ENCODE measurements at regions not wholly inside any gene's neighbourhood (a gene's known extent, or its start where the extent isn't known, plus 50 kb on each side); places are given as distances from the start of the nearest gene placed in this dataset.

DNA sequence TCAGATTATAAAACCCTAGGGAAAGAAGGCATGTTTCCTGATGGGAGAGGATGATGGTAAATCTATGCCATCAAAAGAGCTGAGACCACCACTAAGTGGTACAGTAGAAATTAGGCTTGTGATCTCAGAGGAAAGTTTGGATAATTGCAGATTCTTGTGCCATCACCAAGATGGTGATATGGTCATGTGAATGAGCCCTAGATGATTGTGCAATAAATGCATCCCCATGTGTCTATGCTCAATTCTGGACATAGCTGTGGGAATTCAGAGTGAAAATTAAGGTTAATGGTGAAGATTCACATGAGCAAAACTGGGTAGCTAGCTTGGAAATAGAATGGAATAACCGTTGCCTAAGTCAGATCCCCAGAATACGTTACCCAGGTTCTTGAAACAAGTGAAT lies 496.1 kb upstream of the FSIP2 start:
- Histone ChIP-seq H4K20me1 (ENCODE audit: insufficient read depth, low read length) (no peaks in the 10 kb centered on the region), H3K79me2 (ENCODE audit: insufficient read depth, low read length) (no peaks in the 10 kb centered on the region), H3K4me3 (ENCODE audit: insufficient read depth, low read depth, low read length) (no peak overlapping the region), H3K27ac (ENCODE audit: low read depth, low read length) (no peak overlapping the region), H3K27me3 (ENCODE audit: insufficient read depth, low read length) (no peaks in the 10 kb centered on the region), H3K4me1 (ENCODE audit: insufficient read depth, low read length) (no peaks in the 10 kb centered on the region), H3K9me3 (ENCODE audit: insufficient read depth, low read depth, low read length) (no peaks in the 10 kb centered on the region), H3K4me2 (ENCODE audit: low read length) (no peak overlapping the region), H3K36me3 (ENCODE audit: insufficient read depth, low read length) (no peaks in the 10 kb centered on the region), H2AFZ (ENCODE audit: low read depth, low read length) (no peak overlapping the region), H3K9ac (ENCODE audit: low read length) (no peak overlapping the region)
- H3K4me3 Mint-ChIP-seq (ENCODE audit: unreplicated experiment), result no peak overlapping the region
- TF ChIP-seq, protein P1, sequence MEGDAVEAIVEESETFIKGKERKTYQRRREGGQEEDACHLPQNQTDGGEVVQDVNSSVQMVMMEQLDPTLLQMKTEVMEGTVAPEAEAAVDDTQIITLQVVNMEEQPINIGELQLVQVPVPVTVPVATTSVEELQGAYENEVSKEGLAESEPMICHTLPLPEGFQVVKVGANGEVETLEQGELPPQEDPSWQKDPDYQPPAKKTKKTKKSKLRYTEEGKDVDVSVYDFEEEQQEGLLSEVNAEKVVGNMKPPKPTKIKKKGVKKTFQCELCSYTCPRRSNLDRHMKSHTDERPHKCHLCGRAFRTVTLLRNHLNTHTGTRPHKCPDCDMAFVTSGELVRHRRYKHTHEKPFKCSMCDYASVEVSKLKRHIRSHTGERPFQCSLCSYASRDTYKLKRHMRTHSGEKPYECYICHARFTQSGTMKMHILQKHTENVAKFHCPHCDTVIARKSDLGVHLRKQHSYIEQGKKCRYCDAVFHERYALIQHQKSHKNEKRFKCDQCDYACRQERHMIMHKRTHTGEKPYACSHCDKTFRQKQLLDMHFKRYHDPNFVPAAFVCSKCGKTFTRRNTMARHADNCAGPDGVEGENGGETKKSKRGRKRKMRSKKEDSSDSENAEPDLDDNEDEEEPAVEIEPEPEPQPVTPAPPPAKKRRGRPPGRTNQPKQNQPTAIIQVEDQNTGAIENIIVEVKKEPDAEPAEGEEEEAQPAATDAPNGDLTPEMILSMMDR (IDR thresholded peaks at IDR 0.05; ENCODE audit: insufficient read depth, low read depth, low read length), result no peak
- TF ChIP-seq EZH2 (IDR thresholded peaks at IDR 0.05; ENCODE audit: insufficient read depth, low read length), result no peak
- H3K36me3 Mint-ChIP-seq (ENCODE audit: low read depth, unreplicated experiment), result no peaks in the 10 kb centered on the region
- H3K27me3 Mint-ChIP-seq (ENCODE audit: low read depth, unreplicated experiment), result no peaks in the 10 kb centered on the region
- H3K9me3 Mint-ChIP-seq (ENCODE audit: unreplicated experiment), result peaks cover 6% of the 10 kb centered on the region
- no peaks in the 10 kb centered on the region for H3K4me1 Mint-ChIP-seq (ENCODE audit: low read depth, unreplicated experiment)
- no peak for FAIRE-seq
- DNase-seq (ENCODE audit: low read depth), result no peak
- H3K27ac Mint-ChIP-seq (ENCODE audit: unreplicated experiment), result no peak overlapping the region

DNA sequence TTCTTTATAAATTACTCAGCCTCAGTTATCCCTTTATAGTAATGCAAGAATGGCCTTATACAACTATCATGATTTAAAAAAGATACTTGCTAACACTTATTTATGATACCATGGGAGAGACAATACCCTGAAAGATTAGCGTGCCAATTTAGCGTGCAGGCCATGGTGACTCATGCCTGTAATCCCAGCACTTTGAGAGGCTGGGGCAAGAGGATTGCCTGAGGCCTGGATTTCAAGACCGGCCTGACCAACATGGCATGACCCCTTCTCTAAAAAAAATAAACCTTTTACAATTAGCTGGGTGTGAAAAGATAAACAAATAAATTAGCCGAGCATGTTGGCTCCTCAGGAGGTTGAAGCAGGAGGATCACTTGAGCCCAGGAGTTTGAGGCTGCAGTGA lies 493.4 kb upstream of the FSIP2 start:
- Mint-ChIP-seq H3K27me3 (ENCODE audit: low read depth, unreplicated experiment) (no peaks in the 10 kb centered on the region), H3K27ac (ENCODE audit: unreplicated experiment) (no peak overlapping the region), H3K4me3 (ENCODE audit: unreplicated experiment) (no peak overlapping the region), H3K36me3 (ENCODE audit: low read depth, unreplicated experiment) (no peaks in the 10 kb centered on the region), H3K9me3 (ENCODE audit: unreplicated experiment) (peaks cover 4% of the 10 kb centered on the region), H3K4me1 (ENCODE audit: low read depth, unreplicated experiment) (no peaks in the 10 kb centered on the region)
- Histone ChIP-seq H3K9ac (ENCODE audit: low read length) (no peak overlapping the region), H3K27ac (ENCODE audit: low read depth, low read length) (no peak overlapping the region), H3K4me3 (ENCODE audit: insufficient read depth, low read depth, low read length) (no peak overlapping the region), H2AFZ (ENCODE audit: low read depth, low read length) (no peak overlapping the region), H3K4me2 (ENCODE audit: low read length) (no peak overlapping the region), H4K20me1 (ENCODE audit: insufficient read depth, low read length) (no peaks in the 10 kb centered on the region), H3K4me1 (ENCODE audit: insufficient read depth, low read length) (no peaks in the 10 kb centered on the region), H3K9me3 (ENCODE audit: insufficient read depth, low read depth, low read length) (no peaks in the 10 kb centered on the region), H3K79me2 (ENCODE audit: insufficient read depth, low read length) (no peaks in the 10 kb centered on the region), H3K27me3 (ENCODE audit: insufficient read depth, low read length) (no peaks in the 10 kb centered on the region), H3K36me3 (ENCODE audit: insufficient read depth, low read length) (no peaks in the 10 kb centered on the region)
- DNase-seq (ENCODE audit: low read depth) (no peak), FAIRE-seq (no peak)
- TF ChIP-seq EZH2 (IDR thresholded peaks at IDR 0.05; ENCODE audit: insufficient read depth, low read length), result no peak
- TF ChIP-seq, protein P1 (IDR thresholded peaks at IDR 0.05; ENCODE audit: insufficient read depth, low read depth, low read length), result no peak

DNA sequence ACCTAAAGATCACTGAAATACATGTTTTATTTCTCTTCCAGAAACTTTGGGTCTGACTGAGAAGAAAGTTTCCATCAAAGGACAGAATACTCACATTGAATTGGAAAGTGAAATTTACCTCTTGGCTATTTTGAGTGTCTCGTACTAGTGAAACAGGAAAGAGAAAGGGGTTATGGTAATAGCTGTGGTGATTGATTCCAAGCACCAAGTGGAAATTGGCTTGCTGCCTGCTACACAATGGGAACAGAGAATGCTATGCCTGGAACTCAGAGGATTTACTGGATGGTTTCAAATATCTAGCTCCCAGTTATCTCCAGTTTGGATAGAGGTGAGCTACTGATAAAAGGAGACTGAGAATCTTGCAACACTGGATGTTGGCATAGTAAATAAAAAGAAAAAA lies 492.8 kb upstream of the FSIP2 start:
- Mint-ChIP-seq H3K9me3 (ENCODE audit: unreplicated experiment) (peaks cover 4% of the 10 kb centered on the region), H3K36me3 (ENCODE audit: low read depth, unreplicated experiment) (no peaks in the 10 kb centered on the region), H3K27ac (ENCODE audit: unreplicated experiment) (no peak overlapping the region), H3K4me3 (ENCODE audit: unreplicated experiment) (no peak overlapping the region), H3K27me3 (ENCODE audit: low read depth, unreplicated experiment) (no peaks in the 10 kb centered on the region), H3K4me1 (ENCODE audit: low read depth, unreplicated experiment) (no peaks in the 10 kb centered on the region)
- DNase-seq (ENCODE audit: low read depth) (peak; percentile 43), FAIRE-seq (no peak)
- H3K4me1 ChIP-seq (ENCODE audit: insufficient read depth, low read length), result no peaks in the 10 kb centered on the region
- H3K36me3 ChIP-seq (ENCODE audit: insufficient read depth, low read length), result no peaks in the 10 kb centered on the region
- no peak overlapping the region for H3K4me2 ChIP-seq (ENCODE audit: low read length)
- H2AFZ ChIP-seq (ENCODE audit: low read depth, low read length), result no peak overlapping the region
- no peak overlapping the region for H3K4me3 ChIP-seq (ENCODE audit: insufficient read depth, low read depth, low read length)
- H3K9me3 ChIP-seq (ENCODE audit: insufficient read depth, low read depth, low read length), result no peaks in the 10 kb centered on the region
- no peaks in the 10 kb centered on the region for H3K27me3 ChIP-seq (ENCODE audit: insufficient read depth, low read length)
- H3K9ac ChIP-seq (ENCODE audit: low read length), result no peak overlapping the region
- no peak overlapping the region for H3K27ac ChIP-seq (ENCODE audit: low read depth, low read length)
- H3K79me2 ChIP-seq (ENCODE audit: insufficient read depth, low read length), result no peaks in the 10 kb centered on the region
- no peaks in the 10 kb centered on the region for H4K20me1 ChIP-seq (ENCODE audit: insufficient read depth, low read length)
- TF ChIP-seq, protein P1 (IDR thresholded peaks at IDR 0.05; ENCODE audit: insufficient read depth, low read depth, low read length), result no peak
- TF ChIP-seq EZH2 (IDR thresholded peaks at IDR 0.05; ENCODE audit: insufficient read depth, low read length), result no peak
